ENCODE measurements at regions not wholly inside any gene's neighbourhood (a gene's known extent, or its start where the extent isn't known, plus 50 kb on each side); places are given as distances from the start of the nearest gene placed in this dataset.
A peak's percentile ranks its signal among the peaks of the same experiment; 100 is the strongest.

- Histone ChIP-seq H3K4me1 (peaks cover 0 to 21% (median 9%) of the 10 kb centered on the region in 4 donors), H3K9me3 (no peaks in the 10 kb centered on the region), H3K27me3 (no peaks in the 10 kb centered on the region), H3K27ac (replicated peaks in 1 of 4) (no peak overlapping the region), H3K4me3 (no peak overlapping the region), H3K36me3 (no peaks in the 10 kb centered on the region)
- TF ChIP-seq EP300 (IDR thresholded peaks at IDR 0.05) = no peak
- no peak for TF ChIP-seq POLR2AphosphoS5 (IDR thresholded peaks at IDR 0.05)
- no peak for TF ChIP-seq CTCF (IDR thresholded peaks at IDR 0.05)
- TF ChIP-seq POLR2A (IDR thresholded peaks at IDR 0.05; ENCODE audit: low read depth) = no peak
- intact Hi-C loops (cut with DNase I) = no loop called here
- DNase-seq (ENCODE audit: extremely low spot score) = peak; percentile 77
- 70% methylated on average over 6 of the region's 6 CpGs for WGBS
Measured at GRCh38 chr5:82419559-82420332, 141.6 kb upstream of the RPS23 start.

GRCh38 chr5:82418608-82418950 lies 140.4 kb upstream of the RPS23 start:
- no peaks in the 10 kb centered on the region for H3K9me3 ChIP-seq
- H3K27me3 ChIP-seq = no peaks in the 10 kb centered on the region
- intact Hi-C loops (cut with DNase I) = no loop called here
- peak; percentile 57 for DNase-seq (ENCODE audit: extremely low spot score)
- no peak overlapping the region for H3K4me3 ChIP-seq
- 49% methylated on average over 2 of the region's 2 CpGs for WGBS
- TF ChIP-seq CTCF (IDR thresholded peaks at IDR 0.05) = no peak
- TF ChIP-seq EP300 (IDR thresholded peaks at IDR 0.05) = no peak
- TF ChIP-seq POLR2A (IDR thresholded peaks at IDR 0.05; ENCODE audit: low read depth) = no peak
- TF ChIP-seq POLR2AphosphoS5 (IDR thresholded peaks at IDR 0.05) = no peak
- H3K36me3 ChIP-seq = no peaks in the 10 kb centered on the region
- no peak overlapping the region for H3K27ac ChIP-seq (replicated peaks in 1 of 4)
- H3K4me1 ChIP-seq = peaks cover 0 to 11% (median 9%) of the 10 kb centered on the region in 4 donors

DNA sequence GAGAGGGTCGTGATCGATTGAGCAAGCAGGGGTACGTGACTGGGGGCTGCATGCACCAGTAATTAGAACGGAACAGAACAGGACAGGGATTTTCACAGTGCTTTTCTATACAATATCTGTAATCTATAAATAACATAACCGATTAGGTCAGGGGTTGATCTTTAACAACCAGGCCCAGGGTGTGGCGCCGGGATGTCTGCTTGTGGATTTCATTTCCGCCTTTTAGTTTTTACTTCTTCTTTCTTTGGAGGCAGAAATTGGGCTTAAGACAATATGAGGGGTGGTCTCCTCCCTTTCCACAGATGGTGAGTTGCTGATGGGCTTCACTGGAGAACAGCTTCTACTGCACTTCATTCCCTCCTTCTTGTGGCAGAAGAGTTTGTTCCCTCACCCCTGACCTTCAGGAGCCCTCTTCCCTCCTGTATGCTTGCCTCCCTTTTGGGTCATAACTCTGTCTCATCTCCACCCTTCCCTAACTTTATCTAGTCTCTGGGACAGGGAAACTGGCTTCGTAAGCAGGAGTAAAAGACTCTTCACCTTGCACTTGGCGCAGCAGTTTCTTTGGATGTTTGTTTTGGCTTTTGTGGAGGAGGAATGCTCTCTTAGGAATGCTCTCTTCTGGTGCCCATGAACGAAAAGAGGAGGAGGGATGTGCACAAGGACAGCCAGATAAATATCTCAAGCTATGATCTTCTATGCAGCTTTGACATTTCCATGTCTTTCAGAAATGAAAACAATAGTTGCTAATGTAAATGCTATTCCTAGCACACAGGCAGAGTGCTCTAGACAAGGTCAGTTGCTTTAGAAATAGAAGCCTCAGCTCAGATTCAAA lies 139.8 kb upstream of the RPS23 start:
- TF ChIP-seq CTCF (IDR thresholded peaks at IDR 0.05) (no peak), EP300 (IDR thresholded peaks at IDR 0.05) (no peak), POLR2AphosphoS5 (IDR thresholded peaks at IDR 0.05) (no peak)
- peak overlapping the region in 1 of 4 donors; percentile 23 for H3K27ac ChIP-seq (replicated peaks in 1 of 4)
- no peaks in the 10 kb centered on the region for H3K27me3 ChIP-seq
- no peaks in the 10 kb centered on the region for H3K36me3 ChIP-seq
- no peak for DNase-seq (ENCODE audit: extremely low spot score)
- no peaks in the 10 kb centered on the region for H3K9me3 ChIP-seq
- 60% methylated on average over 11 of the region's 11 CpGs for WGBS
- intact Hi-C loops (cut with DNase I) = no loop called here
- H3K4me1 ChIP-seq = peaks cover 0 to 11% (median 9%) of the 10 kb centered on the region in 4 donors
- no peak overlapping the region for H3K4me3 ChIP-seq

DNA sequence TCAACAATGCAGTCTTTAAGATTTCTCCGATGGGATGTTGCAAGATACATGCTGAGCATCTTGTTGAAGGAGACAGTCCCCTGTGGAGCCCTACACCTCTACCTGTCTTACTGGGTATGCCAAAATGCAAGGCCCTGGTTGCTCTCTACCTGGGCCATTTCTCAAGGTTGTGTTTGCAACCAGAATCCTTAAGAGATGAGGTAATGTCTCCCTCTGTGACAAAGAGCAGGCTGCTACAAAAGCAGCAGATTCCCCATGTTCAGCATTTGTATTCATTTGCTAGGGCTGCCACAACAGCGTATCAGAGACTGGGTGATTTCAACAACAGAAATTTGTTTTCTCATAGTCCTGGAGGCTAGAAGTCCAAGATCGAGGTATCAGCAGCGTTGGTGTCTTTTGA lies 138.4 kb upstream of the RPS23 start:
- 67% methylated on average over 4 of the region's 4 CpGs for WGBS
- Histone ChIP-seq H3K27ac (replicated peaks in 1 of 4) (no peak overlapping the region), H3K27me3 (no peaks in the 10 kb centered on the region), H3K36me3 (no peaks in the 10 kb centered on the region), H3K4me1 (peaks cover 0 to 11% (median 9%) of the 10 kb centered on the region in 4 donors), H3K9me3 (no peaks in the 10 kb centered on the region), H3K4me3 (no peak overlapping the region)
- no peak for DNase-seq (ENCODE audit: extremely low spot score)
- intact Hi-C loops (cut with DNase I) = no loop called here
- TF ChIP-seq CTCF (IDR thresholded peaks at IDR 0.05) = no peak
- TF ChIP-seq POLR2AphosphoS5 (IDR thresholded peaks at IDR 0.05) = no peak
- no peak for TF ChIP-seq POLR2A (IDR thresholded peaks at IDR 0.05; ENCODE audit: low read depth)
- no peak for TF ChIP-seq EP300 (IDR thresholded peaks at IDR 0.05)
